ENCODE measurements at regions not wholly inside any gene's neighbourhood (a gene's known extent, or its start where the extent isn't known, plus 50 kb on each side); places are given as distances from the start of the nearest gene placed in this dataset.

GRCh38 chr11:134815404-134815803, 403.4 kb upstream of the B3GAT1 start (continued):
- no peak for TF ChIP-seq PCBP1 (IDR thresholded peaks at IDR 0.05; ENCODE audit: borderline replicate concordance, low read depth, low read length)
- TF ChIP-seq TFDP2 (CRISPR knock-in tag; IDR thresholded peaks at IDR 0.05) = no peak
- no peak for TF ChIP-seq GZF1 (CRISPR knock-in tag; IDR thresholded peaks at IDR 0.05)
- TF ChIP-seq HBP1 (CRISPR knock-in tag; IDR thresholded peaks at IDR 0.05; ENCODE audit: low read depth) = no peak

GRCh38 chr11:134807997-134808396, 396.0 kb upstream of the B3GAT1 start:
- FAIRE-seq = no peak
- no peaks in the 10 kb centered on the region for H4K20me1 ChIP-seq (ENCODE audit: insufficient read depth, low read length)
- intact Hi-C loops (cut with micrococcal nuclease; ENCODE audit: unreplicated experiment) = no loop called here
- 4% methylated on average over 4 of the region's 4 CpGs for WGBS (ENCODE audit: low lambda C conversion rate)
- in situ Hi-C loops (cut with HindIII; ENCODE audit: extremely low pct_ligation_motif_present, low pct_unique_long_range_greater_than_20kb) = no loop called here
- BruUV-seq (replicated peaks) = no TSS peak
- no peak overlapping the region for H3K4me2 ChIP-seq (ENCODE audit: low read depth, low read length)
- H3K9me3 ChIP-seq (ENCODE audit: low read length) = no peaks in the 10 kb centered on the region
- H3K36me3 ChIP-seq (replicated peaks in 1 of 2; ENCODE audit: control insufficient read depth in 1 of 2, insufficient read depth in 2 of 2, low read length in 2 of 2) = no peaks in the 10 kb centered on the region
- H3K27ac ChIP-seq (ENCODE audit: extremely low read length, insufficient read depth, low read length) = no peak overlapping the region
- ChIA-PET CTCF (ENCODE audit: low intra/inter-chr PET ratio, low total read pairs) (no interaction called here), POLR2A (no interaction called here)
- no peak for TF ChIP-seq AKNA (CRISPR knock-in tag; IDR thresholded peaks at IDR 0.05; ENCODE audit: borderline replicate concordance)
- no peak for TF ChIP-seq ZNF713 (CRISPR knock-in tag; IDR thresholded peaks at IDR 0.05)
- TF ChIP-seq SOX5 (CRISPR knock-in tag; IDR thresholded peaks at IDR 0.05; ENCODE audit: borderline replicate concordance) = no peak
- no peak for TF ChIP-seq ZNF574 (CRISPR knock-in tag; IDR thresholded peaks at IDR 0.05)
- H2AFZ ChIP-seq (ENCODE audit: low read length) = no peak overlapping the region
- H3K79me2 ChIP-seq (ENCODE audit: insufficient read depth, low read length) = no peaks in the 10 kb centered on the region
- H3K9ac ChIP-seq (ENCODE audit: insufficient read depth, low read depth, low read length) = no peak overlapping the region
- no peak for ATAC-seq
- no peaks in the 10 kb centered on the region for H3K4me1 ChIP-seq (ENCODE audit: insufficient read depth, low read length)
- no peaks in the 10 kb centered on the region for H3K27me3 ChIP-seq (ENCODE audit: control insufficient read depth in 1 of 2, insufficient read depth in 2 of 2, low read length in 2 of 2)
- DNase-seq (ENCODE audit: low spot score) = no peak
- H3K4me3 ChIP-seq (replicated peaks in 1 of 3; ENCODE audit: insufficient read depth in 1 of 3, low read depth in 2 of 3, low read length in 3 of 3) = no peak overlapping the region
